GM18867 (cell line): ENCODE measurements at regions not wholly inside any gene's neighbourhood (a gene's known extent, or its start where the extent isn't known, plus 50 kb on each side); places are given as distances from the start of the nearest gene placed in this dataset.

Source experiments
- ATAC-seq: cut with Tn5 transposase; IDR thresholded peaks from one replicate; pipeline ENCODE4 v1.9.1; 2021; ENCODE audit warnings: mild to moderate bottlenecking, moderate library complexity; ENCODE audit not compliant: unreplicated experiment

GRCh38 chr10:94043431-94043990 is 49.8 kb downstream of the PLCE1 start:
- no peak for ATAC-seq

DNA sequence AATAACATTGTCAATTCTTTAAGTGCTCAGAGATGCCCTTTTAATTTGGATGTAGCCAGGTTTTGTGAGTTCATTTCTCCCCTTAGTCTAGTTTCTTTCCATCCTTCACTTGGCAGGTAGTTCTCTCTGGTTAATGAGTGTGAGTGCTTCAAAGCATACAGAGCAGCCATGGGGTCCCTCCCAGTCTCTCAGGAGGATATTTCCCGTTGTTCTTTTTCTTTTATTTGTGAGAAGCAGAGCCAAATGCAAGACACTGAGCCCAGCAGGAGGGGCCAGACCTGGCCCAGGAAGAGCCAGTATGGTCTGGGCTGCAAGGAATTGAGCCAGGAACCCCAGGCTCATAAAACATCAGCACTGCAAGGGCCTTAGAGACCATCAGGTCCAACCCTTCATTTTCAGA is 52.4 kb downstream of the PLCE1 start:
- no peak for ATAC-seq

GRCh38 chr10:94047293-94047692 is 53.6 kb downstream of the PLCE1 start:
- ATAC-seq = no peak

DNA sequence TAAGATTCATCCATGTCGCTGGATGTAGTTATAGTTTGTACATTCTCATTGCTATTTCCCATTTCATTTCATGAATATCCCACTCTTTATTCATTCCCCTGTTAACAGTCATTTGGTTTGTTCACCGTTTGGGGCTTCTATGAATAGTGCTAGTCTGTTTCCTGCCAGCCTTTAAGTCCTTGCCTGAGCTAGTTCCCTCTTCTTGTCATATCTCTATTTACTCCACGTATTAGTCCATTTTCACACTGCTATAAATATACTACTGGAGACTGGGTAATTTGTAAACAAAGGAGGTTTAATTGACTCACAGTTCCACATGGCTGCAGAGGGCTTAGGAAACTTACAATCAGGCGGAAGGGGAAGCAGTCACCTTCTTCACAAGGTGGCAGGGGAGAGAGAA is 56.2 kb downstream of the PLCE1 start:
- ATAC-seq = no peak

GRCh38 chr10:94052281-94052680 is 58.5 kb downstream of the PLCE1 start:
- no peak for ATAC-seq

- no peak for ATAC-seq
These were observed 59.4 kb downstream of the PLCE1 start for GRCh38 chr10:94052866-94053791.

DNA sequence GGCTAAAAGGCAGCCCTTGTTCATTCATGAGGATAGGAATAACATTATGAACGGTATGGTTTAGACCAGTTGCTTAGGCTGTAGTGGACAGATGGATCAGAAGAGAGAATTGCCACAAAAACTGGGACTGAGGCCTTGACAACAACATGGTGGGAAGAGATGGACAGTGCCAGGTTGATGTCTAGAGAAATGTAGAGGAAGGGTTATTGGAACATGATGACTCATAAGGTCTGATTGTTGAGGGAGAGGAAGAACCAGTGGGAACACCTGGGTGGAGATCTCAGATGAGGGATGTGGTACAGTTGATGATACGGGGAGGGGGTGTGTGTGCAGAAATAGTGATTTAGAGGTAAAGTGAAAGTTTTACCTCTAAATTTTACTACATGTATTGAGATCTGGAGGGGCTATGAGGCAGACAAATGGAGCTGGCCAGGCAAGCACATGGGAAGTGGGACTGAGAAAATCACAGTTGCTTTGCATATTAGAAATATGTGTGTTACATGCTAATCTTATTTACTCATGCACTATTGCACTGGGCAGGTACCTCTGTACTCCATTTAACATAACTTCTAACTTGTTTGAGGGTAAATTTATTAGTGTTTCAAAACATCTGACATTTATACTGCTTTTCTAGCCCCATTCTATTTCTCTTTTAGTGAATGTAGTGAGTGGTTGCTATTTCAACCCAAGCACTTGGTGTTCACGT is 65.6 kb downstream of the PLCE1 start:
- ATAC-seq = no peak

DNA sequence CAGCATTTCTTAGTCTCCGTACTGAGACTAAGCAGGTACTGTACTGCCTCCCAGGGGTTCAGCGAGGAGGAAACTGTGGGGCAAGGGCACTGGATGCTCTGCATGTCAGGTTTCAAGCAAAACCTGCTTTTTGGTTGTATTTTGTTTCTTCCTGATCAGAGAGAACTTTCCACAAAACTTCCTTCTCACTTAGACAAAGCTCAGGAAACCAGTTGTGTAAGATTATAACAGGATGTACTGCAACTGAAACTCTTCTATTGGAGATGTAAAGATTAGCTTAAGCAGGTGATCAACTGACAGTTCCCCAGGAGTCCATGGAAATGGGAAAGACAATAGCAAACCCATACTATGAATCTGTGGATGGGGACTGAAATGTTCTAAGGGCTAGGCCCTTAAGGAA is 67.3 kb downstream of the PLCE1 start:
- no peak for ATAC-seq

GRCh38 chr10:94062611-94063010 is 68.9 kb downstream of the PLCE1 start:
- ATAC-seq = no peak

GRCh38 chr10:94065362-94065761 is 71.6 kb downstream of the PLCE1 start:
- ATAC-seq = no peak

DNA sequence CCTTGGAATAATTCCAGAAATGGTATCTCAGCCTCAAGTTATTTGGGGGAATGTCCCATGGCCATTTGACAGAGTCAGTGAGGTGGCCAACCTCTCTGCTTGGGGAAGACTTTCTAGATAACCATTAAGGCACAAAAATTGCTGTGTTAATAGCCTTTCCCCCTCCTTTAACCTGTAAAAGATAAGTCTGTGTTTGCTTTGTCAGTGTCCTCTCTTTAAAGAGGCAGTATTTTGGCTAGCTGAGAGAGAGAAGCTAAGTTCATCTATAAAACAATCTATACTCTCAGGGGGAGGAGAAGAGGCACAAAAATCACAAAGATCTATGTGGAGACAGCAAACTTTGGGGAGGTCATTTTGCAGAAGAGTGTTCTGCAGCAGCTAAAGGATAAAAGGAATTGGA is 72.1 kb downstream of the PLCE1 start:
- ATAC-seq = no peak

GRCh38 chr10:94066411-94066810 is 72.7 kb downstream of the PLCE1 start:
- ATAC-seq = no peak

GRCh38 chr10:94069884-94070283 is 76.2 kb downstream of the PLCE1 start:
- ATAC-seq = no peak

DNA sequence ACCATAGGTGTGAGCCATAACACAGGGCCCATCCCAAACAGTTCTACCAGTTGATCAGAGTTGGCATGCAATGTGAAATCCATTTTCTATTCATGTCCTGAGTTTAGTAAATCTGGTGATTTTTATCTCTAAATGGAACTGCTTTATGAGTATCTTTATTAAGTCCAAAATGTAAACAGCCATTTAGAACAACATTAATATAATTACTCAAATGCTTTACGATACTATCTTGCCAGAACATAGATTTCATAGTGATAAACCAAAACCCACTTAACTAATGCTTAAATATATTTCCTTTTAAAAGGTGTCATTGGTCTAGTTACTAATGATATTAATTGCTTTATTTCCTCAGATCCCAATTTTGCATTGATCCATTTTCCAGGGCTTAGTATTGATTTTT is 80.7 kb downstream of the PLCE1 start:
- ATAC-seq = no peak

- ATAC-seq = no peak
These were observed 81.8 kb downstream of the PLCE1 start for GRCh38 chr10:94075506-94075905.

DNA sequence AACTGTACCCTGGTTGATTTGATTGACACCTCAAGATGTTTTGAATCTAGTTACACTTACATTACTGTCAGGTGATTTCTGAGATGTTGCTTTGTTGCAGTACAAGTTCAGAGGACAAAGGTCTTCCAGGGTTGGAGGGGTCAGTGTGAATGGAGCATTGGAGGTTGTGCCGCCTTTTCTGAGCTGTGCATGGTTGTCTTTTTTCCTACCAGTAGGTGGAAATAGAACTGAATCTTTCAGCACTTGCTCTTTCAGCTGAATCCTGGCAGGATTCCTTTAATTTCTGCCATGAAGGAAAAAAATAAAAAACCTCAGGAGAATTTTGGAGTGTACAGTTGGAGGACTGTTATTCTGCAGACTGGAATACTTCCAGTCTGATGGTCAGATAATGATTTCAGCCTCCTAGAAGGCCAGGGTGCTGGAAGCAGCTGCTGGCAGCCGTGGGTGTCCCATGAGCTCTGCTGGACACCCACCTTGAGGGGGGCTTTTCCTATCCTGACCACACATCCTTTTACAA is 82.7 kb downstream of the PLCE1 start:
- no peak for ATAC-seq

DNA sequence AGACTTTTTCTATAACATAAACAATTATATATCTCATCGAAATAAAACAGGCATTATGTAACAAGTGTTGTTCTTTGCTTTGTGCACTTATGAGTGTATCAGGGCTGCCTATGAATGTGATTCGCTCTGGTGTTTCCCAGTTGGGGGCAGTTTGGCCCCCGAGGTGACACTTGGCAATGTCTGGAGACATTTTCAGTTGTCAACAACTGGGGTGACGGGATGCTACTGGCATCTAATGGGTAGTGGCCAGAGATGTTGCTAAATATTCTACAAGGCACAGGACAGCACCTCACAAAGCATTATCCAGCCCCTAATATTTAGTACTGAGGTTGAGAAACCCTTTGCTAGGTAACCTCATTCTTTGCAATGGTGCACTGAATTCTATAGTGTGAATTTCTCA is 83.3 kb downstream of the PLCE1 start:
- ATAC-seq = no peak

DNA sequence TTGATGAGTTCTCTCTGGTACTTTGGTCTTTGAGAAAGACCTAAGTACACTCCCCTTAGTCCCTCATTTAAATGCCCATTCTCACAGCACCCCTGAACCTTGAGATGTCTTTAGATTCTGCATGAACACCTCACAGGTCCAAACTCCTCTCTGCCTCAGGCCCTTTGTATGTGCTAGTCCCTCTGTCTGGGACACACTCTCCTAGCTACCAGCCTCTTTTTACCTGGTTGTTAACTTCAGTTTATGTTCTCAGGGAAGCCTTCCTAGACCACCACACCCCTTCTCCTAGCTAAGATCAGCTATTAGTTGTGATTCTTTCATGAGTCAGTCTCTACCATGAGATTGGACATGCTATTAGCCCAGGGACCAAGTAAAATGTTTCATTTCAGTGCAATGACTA is 86.4 kb downstream of the PLCE1 start:
- no peak for ATAC-seq

DNA sequence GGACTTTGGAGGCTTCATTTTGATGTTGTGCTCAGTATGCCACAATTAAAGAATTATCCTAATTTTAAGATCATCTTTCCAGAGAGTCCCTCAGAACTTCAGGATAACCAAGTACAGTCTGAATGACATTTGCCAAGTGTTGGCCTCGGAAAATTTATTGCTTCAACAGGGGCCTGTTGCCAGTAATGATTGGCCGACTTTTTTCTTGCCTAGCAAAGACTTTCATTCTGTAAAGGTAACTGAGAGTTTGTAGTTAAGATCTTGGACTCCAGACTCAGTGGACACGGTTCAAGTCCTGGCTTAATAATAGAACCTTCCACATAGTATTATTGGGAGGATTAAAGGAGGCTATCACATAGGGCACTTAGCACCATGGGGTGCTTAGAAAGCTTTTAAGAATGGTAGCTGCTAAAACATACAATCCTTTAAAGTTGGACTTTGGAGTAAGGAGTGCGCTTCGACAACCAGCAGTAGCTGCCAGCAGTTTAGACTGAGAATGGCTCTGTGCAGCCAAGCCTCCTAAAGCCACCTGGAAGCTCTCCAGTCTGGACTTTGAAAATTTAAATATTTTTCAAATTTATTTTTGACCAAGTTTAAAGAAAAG is 90.0 kb downstream of the PLCE1 start:
- no peak for ATAC-seq

DNA sequence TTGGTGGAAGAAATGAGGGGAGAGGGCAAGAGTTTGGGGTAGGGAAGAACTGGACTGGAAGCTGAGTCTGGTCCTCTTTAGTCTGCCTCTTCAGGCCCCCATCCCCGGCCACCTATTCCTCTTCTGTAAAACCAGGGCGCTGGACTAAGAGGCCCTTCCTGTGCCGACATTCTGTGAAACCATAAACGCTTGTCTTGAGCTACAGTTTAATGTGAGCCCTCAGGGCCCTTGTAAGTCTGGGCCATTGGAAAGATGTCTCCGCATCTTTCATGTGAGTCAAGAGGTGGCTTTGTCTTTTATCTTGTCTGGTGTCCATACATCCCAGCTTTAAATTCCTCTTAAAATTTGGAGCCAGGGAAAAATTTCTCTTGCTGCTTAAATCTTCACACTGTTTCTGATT is 90.6 kb downstream of the PLCE1 start:
- ATAC-seq = no peak

- no peak for ATAC-seq
These were observed 91.6 kb downstream of the PLCE1 start for GRCh38 chr10:94085288-94085687.
